Epithelial cell of esophagus (primary cell): ENCODE measurements at regions not wholly inside any gene's neighbourhood (a gene's known extent, or its start where the extent isn't known, plus 50 kb on each side); places are given as distances from the start of the nearest gene placed in this dataset.

Source experiments
- DNase-seq: peaks from one replicate; pipeline ENCODE4 v3.0.0; 2010; ENCODE audit warnings: low read depth
- H3K4me3 ChIP-seq: 2 replicates; pipeline ENCODE4 v1.5.1; 2011; ENCODE audit warnings: mild to moderate bottlenecking, low read length, control low read depth
- CTCF ChIP-seq: IDR thresholded peaks from 2 replicates; pipeline ENCODE4 v1.5.1; 2011; ENCODE audit warnings: low read depth, mild to moderate bottlenecking, low read length, control low read depth, inconsistent platforms; ENCODE audit not compliant: insufficient read depth; ENCODE audit errors: missing control alignments

- H3K4me3 ChIP-seq: no peak overlapping the region
- DNase-seq: no peak
- no peak for TF ChIP-seq CTCF
Measured at GRCh38 chr1:8212580-8213031, 105.3 kb upstream of the SLC45A1 start.

DNA sequence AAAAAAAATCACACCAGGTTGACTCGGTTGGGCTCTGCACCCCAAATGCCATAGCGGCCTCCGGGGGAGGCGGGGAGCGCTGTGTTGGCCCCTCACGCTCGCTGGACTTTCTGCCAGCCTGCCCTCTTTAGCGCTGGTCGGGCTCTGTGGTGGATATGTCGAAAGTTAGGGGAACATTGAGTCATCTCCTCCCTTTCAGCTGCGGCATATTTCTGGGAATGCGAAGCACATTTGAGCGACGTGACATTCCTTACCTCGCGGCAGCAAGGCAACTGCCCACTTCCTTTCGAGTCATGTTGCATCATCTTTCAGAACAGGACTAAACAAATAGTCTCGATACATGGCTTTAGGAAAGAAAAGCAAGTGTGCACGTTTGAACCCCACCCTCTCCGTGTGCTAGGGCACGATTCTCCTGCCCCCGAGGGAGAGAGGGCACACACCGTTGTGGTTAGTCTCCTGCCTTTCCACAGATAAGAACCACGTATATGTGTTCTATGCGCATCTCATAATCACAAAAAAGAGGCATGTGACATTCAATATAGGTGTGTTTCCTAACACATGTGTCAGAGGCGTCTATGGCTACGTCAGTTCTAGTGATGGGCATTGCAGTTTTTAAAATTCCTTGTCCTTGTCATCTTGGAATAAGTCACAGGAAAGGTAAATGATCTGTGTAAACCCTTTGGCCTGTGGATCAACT lies 105.9 kb upstream of the SLC45A1 start:
- peak overlapping the region; percentile 4 for H3K4me3 ChIP-seq
- TF ChIP-seq CTCF: no peak
- peak; percentile 99 for DNase-seq

DNA sequence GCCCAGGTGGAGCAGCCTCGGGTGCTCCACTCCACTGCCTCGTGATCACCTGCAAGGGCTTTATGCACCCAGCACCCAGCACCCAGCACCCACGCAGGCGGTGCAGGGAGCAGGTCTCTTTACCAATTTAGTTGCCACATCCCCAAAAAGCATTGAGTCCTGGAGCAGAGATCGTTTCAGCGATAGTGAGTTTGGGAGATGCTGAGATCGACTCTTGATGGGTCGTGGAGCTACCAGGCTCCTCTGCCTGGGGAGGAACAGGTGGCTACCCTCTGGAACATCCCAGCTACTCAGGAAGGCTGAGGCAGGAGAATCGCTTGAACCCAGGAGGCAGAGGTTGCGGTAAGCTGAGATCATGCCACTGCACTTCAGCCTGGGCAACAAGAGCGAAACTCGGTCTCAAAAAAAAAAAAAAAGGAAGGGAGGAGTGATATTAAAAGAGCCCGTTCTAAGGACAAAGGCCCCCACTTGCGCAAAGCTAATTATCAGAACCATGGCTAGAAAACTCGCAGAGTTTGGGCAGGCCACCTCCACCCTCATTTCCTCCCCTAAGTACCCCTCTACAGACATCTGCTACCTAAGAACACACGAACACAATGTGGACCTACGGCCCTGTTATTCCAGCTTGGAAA lies 106.5 kb upstream of the SLC45A1 start:
- DNase-seq: no peak
- no peak overlapping the region for H3K4me3 ChIP-seq

DNA sequence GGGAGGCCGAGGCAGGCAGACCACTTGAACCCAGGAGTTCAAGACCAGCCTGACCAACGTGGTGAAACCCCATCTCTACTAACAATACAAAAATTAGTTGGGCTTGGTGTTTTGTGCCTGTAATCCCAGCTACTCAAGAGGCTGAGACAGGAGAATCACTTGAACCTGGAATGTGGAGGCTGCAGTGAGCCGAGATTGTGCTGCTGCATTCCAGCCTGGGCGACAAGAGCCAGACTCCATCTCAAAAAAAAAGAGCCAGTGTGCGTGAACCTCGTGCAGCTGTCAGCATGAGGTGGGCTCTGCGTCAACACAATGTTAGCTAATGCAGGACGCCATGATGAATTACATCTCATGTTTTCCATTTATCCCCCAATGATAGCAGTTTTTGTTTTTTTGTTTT lies 110.7 kb upstream of the SLC45A1 start:
- no peak for DNase-seq
- no peak for TF ChIP-seq CTCF
- H3K4me3 ChIP-seq: no peak overlapping the region

More for the DNA sequence above, 106.5 kb upstream of the SLC45A1 start:
- TF ChIP-seq CTCF: no peak

DNA sequence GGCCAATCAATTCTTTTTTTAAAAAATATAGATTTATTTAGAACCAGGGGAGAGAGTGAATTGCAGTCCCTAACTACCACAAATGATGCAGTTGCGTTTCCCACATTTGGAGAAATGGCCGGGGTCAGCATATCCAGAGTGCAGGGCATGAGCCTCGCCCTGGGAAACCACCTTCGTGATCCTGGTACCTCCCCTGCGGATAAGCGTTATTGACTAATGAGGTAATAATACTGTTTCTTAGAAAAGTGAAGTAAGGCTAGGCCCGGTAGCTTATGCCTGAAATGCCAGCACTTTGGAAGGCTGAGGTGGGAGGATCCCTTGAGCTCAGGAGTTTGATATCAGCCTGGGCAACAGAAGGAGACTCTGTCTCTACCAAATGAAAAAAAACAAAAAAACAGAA lies 111.5 kb upstream of the SLC45A1 start:
- DNase-seq: no peak
- no peak for TF ChIP-seq CTCF

DNA sequence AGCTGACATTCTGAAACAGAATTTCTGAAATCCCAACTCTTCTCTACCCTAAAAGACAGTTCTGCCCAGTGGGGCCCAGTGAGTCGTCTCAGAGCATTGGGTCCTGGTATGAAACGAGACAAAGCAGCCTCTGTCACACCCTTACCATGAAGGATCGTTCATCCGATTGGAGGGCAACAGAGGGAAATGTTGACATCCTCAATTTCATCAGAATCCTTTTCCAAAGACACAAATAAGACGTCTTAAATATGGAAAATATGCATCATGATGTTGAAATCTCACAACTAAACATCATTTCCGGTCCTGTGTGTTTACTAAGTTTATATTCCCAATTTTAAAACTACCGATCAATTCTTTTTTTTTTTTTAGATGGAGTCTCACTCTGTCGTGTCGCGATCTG lies 112.1 kb upstream of the SLC45A1 start:
- no peak overlapping the region for H3K4me3 ChIP-seq
- no peak for TF ChIP-seq CTCF
- DNase-seq: no peak

More for the DNA sequence above, 111.5 kb upstream of the SLC45A1 start:
- H3K4me3 ChIP-seq: no peak overlapping the region
